ENCODE measurements at regions not wholly inside any gene's neighbourhood (a gene's known extent, or its start where the extent isn't known, plus 50 kb on each side); places are given as distances from the start of the nearest gene placed in this dataset.
A peak's percentile ranks its signal among the peaks of the same experiment; 100 is the strongest.
"Not testable (repeated sequence)": the region's sequence is repeated elsewhere in the genome, so short reads cannot be mapped to it uniquely, and the experiment has no call there.

DNA sequence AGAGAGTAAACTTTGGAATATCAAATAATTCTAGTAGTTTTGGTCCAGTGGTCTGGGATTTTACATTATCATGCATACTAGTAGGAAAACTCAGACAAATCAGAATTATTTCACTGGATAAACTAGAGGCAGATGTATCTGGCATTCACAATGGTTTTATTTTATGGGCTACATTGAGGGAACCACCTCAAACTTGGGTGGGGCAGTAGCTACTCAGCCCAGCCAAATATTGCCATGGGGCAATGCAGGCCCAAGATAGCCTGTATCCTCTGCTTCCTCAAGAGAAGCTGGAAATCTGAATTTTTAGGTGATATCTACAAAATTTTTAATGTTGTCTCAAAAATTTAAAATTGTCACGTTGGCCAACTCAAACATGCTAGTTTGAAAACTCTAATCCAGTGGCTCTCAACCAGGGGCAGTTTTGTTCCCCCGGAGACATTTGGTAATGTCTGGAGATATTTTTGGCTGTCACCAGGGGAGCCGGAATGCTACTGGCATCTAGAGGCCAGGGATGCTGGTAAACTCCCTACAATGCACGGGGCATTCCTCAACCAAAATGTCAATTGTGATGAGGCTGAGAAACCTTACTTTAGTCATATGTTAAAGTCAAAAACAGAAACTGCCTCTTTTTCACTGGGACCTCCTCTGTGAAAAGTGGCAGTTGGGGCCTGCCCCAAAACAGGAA is 172.8 kb upstream of the SPRED2 start:
- no peaks in the 10 kb centered on the region for H3K9me3 Mint-ChIP-seq (ENCODE audit: low read depth)
- H3K4me1 Mint-ChIP-seq = peaks cover 19% of the 10 kb centered on the region
- ATAC-seq (no peak), DNase-seq (no peak)
- ChIA-PET POLR2A (no interaction called here), CTCF (interaction anchor here (0.6 kb wide), 1 partner anchor 477 kb away, joined by 3 read pairs; no protein-coding TSS in a partner anchor)
- H3K36me3 Mint-ChIP-seq (ENCODE audit: low read depth) = no peaks in the 10 kb centered on the region
- peak overlapping the region; percentile 34 for H3K27ac Mint-ChIP-seq
- H3K27me3 Mint-ChIP-seq = no peaks in the 10 kb centered on the region
- H3K4me3 Mint-ChIP-seq = no peak overlapping the region
- intact Hi-C loops (cut with DNase I, micrococcal nuclease) = no loop called here

DNA sequence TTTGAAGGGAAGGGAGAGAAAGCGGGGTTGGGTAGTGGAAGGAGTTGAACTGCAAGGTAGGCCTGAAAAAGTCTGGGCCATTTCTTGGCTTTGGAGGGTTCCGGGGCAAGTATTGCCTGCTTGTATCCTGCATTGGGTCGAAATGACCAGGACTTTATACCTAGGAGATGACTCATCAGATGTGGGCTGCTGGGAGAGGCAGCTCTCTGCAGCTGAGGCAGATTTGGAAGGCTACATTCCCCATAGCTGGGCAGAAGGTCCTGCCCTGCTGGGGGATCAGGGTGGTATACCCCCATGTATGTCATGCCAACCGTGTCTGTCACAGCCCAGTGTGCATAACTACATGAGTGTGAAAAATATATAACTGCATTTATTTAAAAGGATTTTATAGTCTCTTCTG is 171.8 kb upstream of the SPRED2 start:
- Mint-ChIP-seq H3K27me3 (no peaks in the 10 kb centered on the region), H3K4me1 (peaks cover 19% of the 10 kb centered on the region), H3K27ac (no peak overlapping the region), H3K9me3 (ENCODE audit: low read depth) (no peaks in the 10 kb centered on the region), H3K4me3 (no peak overlapping the region), H3K36me3 (ENCODE audit: low read depth) (no peaks in the 10 kb centered on the region)
- POLR2A ChIA-PET = no interaction called here
- ATAC-seq (no peak), DNase-seq (no peak)
- intact Hi-C loops (cut with DNase I, micrococcal nuclease) = no loop called here
- CTCF ChIA-PET = interaction anchor here (0.6 kb wide), 1 partner anchor 37 kb away, joined by 3 read pairs; no protein-coding TSS in a partner anchor

DNA sequence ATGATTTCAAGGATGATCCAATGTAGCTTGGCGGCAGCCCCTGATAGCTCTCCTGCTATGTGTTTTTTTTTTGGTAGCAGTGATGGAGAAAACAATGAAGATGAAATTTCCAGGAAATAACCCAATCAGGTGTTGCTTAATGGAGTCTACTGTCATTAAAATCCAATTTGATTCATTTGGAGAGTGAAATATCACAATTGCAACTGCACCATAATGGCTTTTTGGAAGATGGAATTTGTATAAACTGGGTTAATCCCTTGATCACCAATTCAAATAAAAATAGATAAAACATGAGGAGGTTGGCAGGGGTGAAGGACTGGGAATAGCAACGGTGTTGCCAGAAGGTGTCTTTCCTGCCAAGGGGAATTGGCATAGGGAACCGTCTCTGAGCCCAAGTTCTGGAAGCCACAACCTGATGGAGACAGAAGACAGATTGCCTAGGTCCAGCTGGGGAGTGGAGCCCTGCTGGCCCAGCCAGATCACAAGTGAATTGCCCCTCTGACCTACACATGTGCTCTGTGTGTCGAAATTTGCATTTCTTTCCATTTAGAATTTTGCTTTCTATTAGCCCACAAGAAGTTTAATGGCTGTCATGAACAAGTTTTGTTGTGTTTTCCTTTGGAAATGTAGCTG is 170.3 kb upstream of the SPRED2 start:
- no peak for DNase-seq
- ChIA-PET POLR2A (no interaction called here), CTCF (interaction anchor here (0.8 kb wide), 1 partner anchor 10 kb away, joined by 3 read pairs; no protein-coding TSS in a partner anchor)
- Mint-ChIP-seq H3K27ac (no peak overlapping the region), H3K9me3 (ENCODE audit: low read depth) (no peaks in the 10 kb centered on the region), H3K36me3 (ENCODE audit: low read depth) (no peaks in the 10 kb centered on the region), H3K4me1 (peaks cover 19% of the 10 kb centered on the region), H3K27me3 (no peaks in the 10 kb centered on the region), H3K4me3 (no peak overlapping the region)
- intact Hi-C loops (cut with DNase I, micrococcal nuclease) = no loop called here
- ATAC-seq = no peak

DNA sequence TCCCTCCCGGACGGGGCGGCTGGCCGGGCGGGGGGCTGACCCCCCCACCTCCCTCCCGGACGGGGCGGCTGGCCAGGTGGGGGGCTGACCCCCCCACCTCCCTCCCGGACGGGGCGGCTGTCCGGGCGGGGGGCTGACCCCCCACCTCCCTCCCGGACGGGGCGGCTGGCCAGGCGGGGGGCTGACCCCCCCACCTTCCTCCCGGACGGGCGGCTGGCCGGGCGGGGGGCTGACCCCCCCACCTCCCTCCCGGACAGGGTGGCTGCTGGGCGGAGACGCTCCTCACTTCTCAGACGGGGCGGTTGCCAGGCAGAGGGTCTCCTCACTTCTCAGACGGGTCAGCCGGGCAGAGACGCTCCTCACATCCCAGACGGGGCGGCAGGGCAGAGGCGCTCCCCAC is 168.5 kb upstream of the SPRED2 start:
- ATAC-seq; CTCF ChIA-PET; DNase-seq; intact Hi-C loops (cut with DNase I, micrococcal nuclease); POLR2A ChIA-PET; H3K27ac Mint-ChIP-seq; H3K36me3 Mint-ChIP-seq (ENCODE audit: low read depth); H3K27me3 Mint-ChIP-seq; H3K4me3 Mint-ChIP-seq; H3K4me1 Mint-ChIP-seq; H3K9me3 Mint-ChIP-seq (ENCODE audit: low read depth): not testable (repeated sequence)

DNA sequence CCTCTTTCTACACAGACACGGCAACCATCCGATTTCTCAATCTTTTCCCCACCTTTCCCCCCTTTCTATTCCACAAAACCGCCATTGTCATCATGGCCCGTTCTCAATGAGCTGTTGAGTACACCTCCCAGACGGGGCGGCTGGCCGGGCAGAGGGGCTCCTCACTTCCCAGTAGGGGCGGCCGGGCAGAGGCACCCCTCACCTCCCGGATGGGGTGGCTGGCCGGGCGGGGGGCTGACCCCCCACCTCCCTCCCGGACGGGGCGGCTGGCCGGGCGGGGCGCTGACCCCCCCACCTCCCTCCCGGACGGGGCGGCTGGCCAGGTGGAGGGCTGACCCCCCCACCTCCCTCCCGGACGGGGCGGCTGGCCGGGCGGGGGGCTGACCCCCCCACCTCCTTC is 168.0 kb upstream of the SPRED2 start:
- H3K36me3 Mint-ChIP-seq (ENCODE audit: low read depth); H3K9me3 Mint-ChIP-seq (ENCODE audit: low read depth); H3K4me3 Mint-ChIP-seq; POLR2A ChIA-PET; H3K4me1 Mint-ChIP-seq; CTCF ChIA-PET; DNase-seq; ATAC-seq; H3K27me3 Mint-ChIP-seq; H3K27ac Mint-ChIP-seq; intact Hi-C loops (cut with DNase I, micrococcal nuclease): not testable (repeated sequence)

DNA sequence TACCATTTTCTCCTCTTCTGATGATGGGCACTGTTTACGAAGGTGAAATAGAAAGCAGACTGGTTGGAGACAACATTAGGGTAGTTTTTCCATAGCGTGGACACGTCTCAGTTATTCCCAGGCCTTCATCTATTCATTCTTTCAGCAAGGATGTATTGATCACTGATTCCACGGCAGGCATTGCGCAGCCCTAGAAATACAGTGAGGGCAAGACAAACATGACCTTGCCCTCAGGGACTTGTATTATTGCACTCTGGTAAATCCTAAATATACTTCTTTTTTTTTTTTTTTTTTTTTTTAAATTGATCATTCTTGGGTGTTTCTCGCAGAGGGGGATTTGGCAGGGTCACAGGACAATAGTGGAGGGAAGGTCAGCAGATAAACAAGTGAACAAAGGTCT is 167.3 kb upstream of the SPRED2 start:
- ChIA-PET POLR2A (no interaction called here), CTCF (no interaction called here)
- Mint-ChIP-seq H3K27ac (no peak overlapping the region), H3K27me3 (peaks cover 4% of the 10 kb centered on the region), H3K9me3 (ENCODE audit: low read depth) (no peaks in the 10 kb centered on the region), H3K4me3 (no peak overlapping the region), H3K4me1 (no peaks in the 10 kb centered on the region), H3K36me3 (ENCODE audit: low read depth) (no peaks in the 10 kb centered on the region)
- no peak for DNase-seq
- intact Hi-C loops (cut with DNase I, micrococcal nuclease) = no loop called here
- ATAC-seq = no peak

DNA sequence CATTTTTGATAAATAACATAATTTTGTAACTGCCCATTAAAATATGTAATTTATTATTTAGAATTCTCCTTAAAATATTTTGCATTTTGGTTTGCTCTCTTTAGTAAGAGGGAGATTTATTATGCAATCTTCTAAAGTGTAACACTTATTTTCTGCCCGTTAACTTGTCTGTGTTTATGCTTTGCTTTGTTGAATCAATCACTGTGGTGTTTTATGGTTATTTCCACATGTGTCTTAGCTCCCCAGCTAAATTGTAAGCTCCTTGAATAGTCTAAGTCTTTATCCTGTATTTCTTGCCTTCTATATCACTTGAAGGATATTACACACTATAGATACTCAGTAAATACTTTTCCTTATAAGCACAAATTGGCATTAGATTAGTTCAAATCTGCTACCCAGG is 166.6 kb upstream of the SPRED2 start:
- H3K4me1 Mint-ChIP-seq = no peaks in the 10 kb centered on the region
- CTCF ChIA-PET = no interaction called here
- ATAC-seq (no peak), DNase-seq (no peak)
- POLR2A ChIA-PET = no interaction called here
- no peaks in the 10 kb centered on the region for H3K9me3 Mint-ChIP-seq (ENCODE audit: low read depth)
- no peak overlapping the region for H3K27ac Mint-ChIP-seq
- no peak overlapping the region for H3K4me3 Mint-ChIP-seq
- intact Hi-C loops (cut with DNase I, micrococcal nuclease) = no loop called here
- peaks cover 4% of the 10 kb centered on the region for H3K27me3 Mint-ChIP-seq
- no peaks in the 10 kb centered on the region for H3K36me3 Mint-ChIP-seq (ENCODE audit: low read depth)

DNA sequence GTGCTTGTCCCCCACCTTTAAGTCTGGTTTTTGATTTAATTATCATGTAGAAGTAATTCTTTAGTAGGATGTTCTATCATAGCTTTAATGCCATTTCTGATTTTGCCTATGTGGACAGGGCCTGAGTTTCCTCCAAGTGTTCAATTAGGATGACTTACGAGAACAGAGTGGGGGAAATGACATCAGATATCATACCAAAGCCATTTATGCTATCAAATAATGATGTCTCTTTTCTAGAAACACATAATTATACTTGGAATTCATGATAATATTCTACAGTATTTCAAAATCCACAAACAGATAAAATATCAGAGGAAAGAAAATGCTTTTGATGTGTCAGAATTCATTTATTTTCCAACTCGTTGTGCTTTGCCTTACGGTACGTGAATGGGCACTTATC is 165.9 kb upstream of the SPRED2 start:
- ChIA-PET CTCF (no interaction called here), POLR2A (no interaction called here)
- Mint-ChIP-seq H3K4me1 (no peaks in the 10 kb centered on the region), H3K9me3 (ENCODE audit: low read depth) (no peaks in the 10 kb centered on the region), H3K4me3 (no peak overlapping the region), H3K27me3 (peaks cover 4% of the 10 kb centered on the region), H3K27ac (no peak overlapping the region), H3K36me3 (ENCODE audit: low read depth) (no peaks in the 10 kb centered on the region)
- DNase-seq (no peak), ATAC-seq (no peak)
- intact Hi-C loops (cut with DNase I, micrococcal nuclease) = no loop called here

DNA sequence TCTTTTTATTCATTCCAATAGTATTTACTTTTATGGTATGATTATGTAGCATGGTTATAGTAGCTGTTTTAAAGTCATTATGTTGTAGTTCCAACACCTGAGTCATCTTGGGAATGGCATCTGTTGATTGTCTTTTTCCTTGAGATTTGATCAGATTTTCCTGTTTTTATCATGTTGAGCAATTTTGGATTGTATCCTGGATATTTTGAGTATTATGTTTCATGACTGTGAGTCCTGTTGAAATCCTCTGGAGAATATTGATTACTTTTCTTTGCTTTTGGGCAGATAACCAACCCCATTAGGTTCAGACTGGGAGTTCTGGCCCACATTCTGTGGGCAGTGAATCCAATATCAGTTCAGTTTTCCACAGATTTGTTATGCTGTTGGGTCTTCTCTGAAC is 163.2 kb upstream of the SPRED2 start:
- ChIA-PET POLR2A (no interaction called here), CTCF (no interaction called here)
- no peak for ATAC-seq
- H3K27ac Mint-ChIP-seq = no peak overlapping the region
- intact Hi-C loops (cut with DNase I, micrococcal nuclease) = no loop called here
- no peaks in the 10 kb centered on the region for H3K9me3 Mint-ChIP-seq (ENCODE audit: low read depth)
- H3K4me3 Mint-ChIP-seq = no peak overlapping the region
- no peaks in the 10 kb centered on the region for H3K36me3 Mint-ChIP-seq (ENCODE audit: low read depth)
- H3K27me3 Mint-ChIP-seq = peaks cover 6% of the 10 kb centered on the region
- no peaks in the 10 kb centered on the region for H3K4me1 Mint-ChIP-seq
- DNase-seq = no peak

DNA sequence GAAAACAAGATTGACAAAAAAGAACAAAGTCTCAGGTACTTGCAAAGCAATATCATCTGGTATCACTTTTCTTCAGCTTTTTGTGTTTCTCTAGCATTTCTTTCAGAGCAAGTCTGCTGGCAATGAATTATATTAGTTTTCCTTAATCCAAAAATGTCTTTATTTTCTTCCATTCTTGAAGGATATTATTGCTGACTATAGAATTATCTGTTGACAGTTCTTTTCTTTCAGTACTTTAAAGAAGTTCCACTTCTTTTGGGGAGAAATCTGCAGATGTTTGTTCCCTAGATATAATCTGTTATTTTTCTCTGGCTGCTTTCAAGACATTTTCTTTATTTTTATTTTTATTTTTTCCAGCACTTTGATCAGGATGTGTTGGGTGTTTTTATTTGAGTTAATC is 161.8 kb upstream of the SPRED2 start:
- intact Hi-C loops (cut with DNase I, micrococcal nuclease) = no loop called here
- Mint-ChIP-seq H3K36me3 (ENCODE audit: low read depth) (no peaks in the 10 kb centered on the region), H3K27me3 (peaks cover 8% of the 10 kb centered on the region), H3K4me1 (no peaks in the 10 kb centered on the region), H3K27ac (no peak overlapping the region), H3K9me3 (ENCODE audit: low read depth) (no peaks in the 10 kb centered on the region), H3K4me3 (no peak overlapping the region)
- POLR2A ChIA-PET = no interaction called here
- CTCF ChIA-PET = interaction anchor here (0.6 kb wide), 1 partner anchor 407 kb away, joined by 3 read pairs; no protein-coding TSS in a partner anchor
- ATAC-seq = no peak
- DNase-seq = no peak

DNA sequence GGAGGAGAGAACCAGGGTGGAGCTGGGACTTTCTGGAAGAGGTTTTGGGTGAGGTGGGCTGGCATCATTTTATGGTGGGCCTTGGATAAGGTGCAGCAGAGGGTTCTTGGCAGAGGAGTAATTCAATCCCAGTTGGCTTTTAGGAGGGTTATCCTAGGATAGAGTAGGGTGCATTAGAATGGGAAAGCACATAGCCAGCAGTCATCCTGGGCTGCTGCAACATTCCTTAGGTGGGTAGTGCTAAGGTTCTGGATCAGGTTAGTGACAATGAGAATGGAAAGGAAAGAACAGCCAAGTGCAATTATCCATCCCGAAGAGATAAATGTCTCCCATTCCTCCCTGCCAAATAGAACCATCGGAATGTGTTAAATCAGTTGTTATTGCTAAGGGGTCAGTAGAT is 157.3 kb upstream of the SPRED2 start:
- H3K27me3 Mint-ChIP-seq = peaks cover 9% of the 10 kb centered on the region
- intact Hi-C loops (cut with DNase I, micrococcal nuclease) = no loop called here
- H3K9me3 Mint-ChIP-seq (ENCODE audit: low read depth) = no peaks in the 10 kb centered on the region
- ATAC-seq (no peak), DNase-seq (no peak)
- no peak overlapping the region for H3K4me3 Mint-ChIP-seq
- H3K4me1 Mint-ChIP-seq = no peaks in the 10 kb centered on the region
- H3K36me3 Mint-ChIP-seq (ENCODE audit: low read depth) = no peaks in the 10 kb centered on the region
- ChIA-PET POLR2A (no interaction called here), CTCF (interaction anchor here (0.7 to 1.4 kb wide), 2 partner anchors 19 to 326 kb away, joined by 3 to 4 read pairs; no protein-coding TSS in a partner anchor)
- H3K27ac Mint-ChIP-seq = no peak overlapping the region

DNA sequence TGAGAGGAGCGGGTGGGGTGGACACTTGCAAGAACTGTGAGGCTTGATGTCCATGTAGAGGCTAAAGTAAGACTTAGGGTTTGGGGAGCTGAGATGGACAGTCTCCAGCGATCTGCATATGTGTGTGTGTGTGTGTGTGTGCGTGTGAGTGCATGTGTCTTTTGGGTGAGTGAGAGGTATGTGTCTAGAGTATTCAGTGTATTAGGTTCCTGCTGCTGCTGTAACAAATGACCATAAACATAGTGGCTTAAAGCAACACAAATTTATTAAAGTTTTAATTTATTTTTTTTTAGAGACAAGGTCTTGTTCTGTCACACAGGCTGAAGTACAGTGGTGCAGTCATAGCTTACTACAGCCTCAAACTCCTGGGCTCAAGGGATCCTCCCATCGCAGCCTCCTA is 155.4 kb upstream of the SPRED2 start:
- POLR2A ChIA-PET = no interaction called here
- ATAC-seq (no peak), DNase-seq (no peak)
- Mint-ChIP-seq H3K27me3 (peaks cover 9% of the 10 kb centered on the region), H3K4me3 (no peak overlapping the region), H3K36me3 (ENCODE audit: low read depth) (no peaks in the 10 kb centered on the region), H3K9me3 (ENCODE audit: low read depth) (no peaks in the 10 kb centered on the region), H3K27ac (no peak overlapping the region), H3K4me1 (no peaks in the 10 kb centered on the region)
- intact Hi-C loops (cut with DNase I, micrococcal nuclease) = no loop called here
- CTCF ChIA-PET = interaction anchor here (0.6 to 0.7 kb wide), 2 partner anchors 195 to 1011 kb away, joined by 3 read pairs; no protein-coding TSS in a partner anchor

All from activated CD4-positive, alpha-beta T cell treated with anti-CD3 and anti-CD28 coated beads for 36 hours (primary cell).